GM12878 (cell line): ENCODE measurements at regions not wholly inside any gene's neighbourhood (a gene's known extent, or its start where the extent isn't known, plus 50 kb on each side); places are given as distances from the start of the nearest gene placed in this dataset.

Experiments used
- ATAC-seq: fragments of 200-7000 bp; cut with Tn5 transposase; 3 replicates; pipeline ENCODE4 v1.9.1; 2020; ENCODE audit warnings: mild to moderate bottlenecking, moderate library complexity
- BruUV-seq: library from RNA; stranded (reverse); fragments of 400-500 nt; replicated peaks from 2 replicates; lab custom pipeline; 2021; lab: Mats Ljungman, UMichigan
- CTCF ChIA-PET: fragments of 300-600 bp; sonication (Branson Sonifier 250); formaldehyde crosslinking; extraction: SDS; loops from one replicate; lab custom pipeline; 2021; ENCODE audit warnings: inconsistent platforms; lab: Yijun Ruan, JAX
- POLR2A ChIA-PET: fragments of 350-600 bp; formaldehyde crosslinking; extraction: SDS; loops from one replicate; lab custom pipeline; 2021; ENCODE audit warnings: inconsistent platforms; lab: Charles Lee
- RAD21 ChIA-PET: fragments of 300-600 bp; sonication (Branson Sonifier 250); formaldehyde crosslinking; loops from one replicate; lab custom pipeline; 2023; ENCODE audit warnings: antibody characterized with exemption; ENCODE audit not compliant: unreplicated experiment; lab: Charles Lee
- SMC1A ChIA-PET: fragments of 300-600 bp; sonication (Branson Sonifier 250); formaldehyde crosslinking; loops from one replicate; lab custom pipeline; 2023; ENCODE audit not compliant: unreplicated experiment, uncharacterized antibody; lab: Charles Lee
- DNase-seq: peaks from one replicate; pipeline ENCODE4 v3.0.0-alpha.2; 2011; ENCODE audit warnings: low read depth, low spot score
- FAIRE-seq: peaks from 3 replicates; lab custom pipeline; 2011; peaks lifted over from hg19 to GRCh38; lab: Jason Lieb, UNC
- H2AFZ ChIP-seq: 2 replicates; pipeline ENCODE4 v1.6.0; 2011; ENCODE audit warnings: low read depth, low read length, control low read depth; ENCODE audit not compliant: control insufficient read depth
- H3K27ac ChIP-seq: 2 replicates; pipeline ENCODE4 v1.5.1; 2011; ENCODE audit warnings: control low read depth; ENCODE audit not compliant: control insufficient read depth, insufficient read depth
- H3K27me3 ChIP-seq, 2 experiments: replicated peaks in 1 of 2; 2 replicates each; pipeline versions ENCODE4 v1.6.0 to v1.6.1; 2011; ENCODE audit warnings: low read length in 1 of 2; ENCODE audit not compliant: control insufficient read depth in 2 of 2, insufficient read depth in 2 of 2
- H3K36me3 ChIP-seq, 2 experiments: 2 replicates each; pipeline ENCODE4 v1.5.1; 2011; ENCODE audit warnings: low read length in 1 of 2; ENCODE audit not compliant: control insufficient read depth in 2 of 2, insufficient read depth in 2 of 2
- H3K4me1 ChIP-seq: 2 replicates; pipeline ENCODE4 v1.6.1; 2011; ENCODE audit warnings: mild to moderate bottlenecking, low read length, moderate library complexity, mixed read lengths; ENCODE audit not compliant: control insufficient read depth, insufficient read depth
- H3K4me2 ChIP-seq: 2 replicates; pipeline ENCODE4 v1.6.0; 2011; ENCODE audit warnings: control low read depth; ENCODE audit not compliant: control insufficient read depth, insufficient read depth
- H3K4me3 ChIP-seq: fragments of 200-600 bp; sonication (generic); 2 replicates; pipeline ENCODE4 v1.5.1; 2016
- H3K79me2 ChIP-seq: 2 replicates; pipeline ENCODE4 v1.6.0; 2011; ENCODE audit warnings: low read length; ENCODE audit not compliant: control insufficient read depth, insufficient read depth
- H3K9ac ChIP-seq: 2 replicates; pipeline ENCODE4 v1.8.0; 2011; ENCODE audit warnings: low read length, control low read depth, mixed read lengths; ENCODE audit not compliant: control insufficient read depth, insufficient read depth
- H3K9me3 ChIP-seq: replicated peaks from 3 replicates; pipeline ENCODE4 v1.5.1; 2011; ENCODE audit warnings: mild to moderate bottlenecking, low read length; ENCODE audit not compliant: control insufficient read depth, insufficient read depth
- H4K20me1 ChIP-seq: 2 replicates; pipeline ENCODE4 v1.6.0; 2011; ENCODE audit not compliant: control insufficient read depth, insufficient read depth
- IKZF1 ChIP-seq: fragments of 450-650 bp; conservative IDR thresholded peaks from 2 replicates; pipeline ENCODE4 v1.6.1; 2017; ENCODE audit warnings: antibody characterized with exemption, mild to moderate bottlenecking
- IKZF2 ChIP-seq, 2 experiments: fragments of 450-650 bp; IDR thresholded peaks; 2 replicates each; pipeline ENCODE4 v1.6.1; 2017; ENCODE audit warnings: mild to moderate bottlenecking in 2 of 2, moderate library complexity in 2 of 2
- NR2F1 ChIP-seq: fragments of 450-650 bp; conservative IDR thresholded peaks from 2 replicates; pipeline ENCODE4 v1.6.1; 2017; ENCODE audit warnings: mild to moderate bottlenecking
- REST ChIP-seq: IDR thresholded peaks from 2 replicates; pipeline ENCODE4 v1.6.1; 2012; ENCODE audit warnings: mild to moderate bottlenecking, low read depth, low read length
- SP1 ChIP-seq: IDR thresholded peaks from one replicate; pipeline ENCODE4 v1.6.1; 2011; ENCODE audit warnings: low read depth, low read length
- SPI1 ChIP-seq: IDR thresholded peaks from 2 replicates; pipeline ENCODE4 v1.6.1; 2011; ENCODE audit warnings: low read depth, mild to moderate bottlenecking, low read length, moderate library complexity, borderline replicate concordance; ENCODE audit not compliant: insufficient read depth
- USF1 ChIP-seq: IDR thresholded peaks from 2 replicates; pipeline ENCODE4 v1.6.1; 2011; ENCODE audit warnings: borderline replicate concordance, low read depth, mild to moderate bottlenecking, moderate library complexity, mixed read lengths, low read length; ENCODE audit not compliant: insufficient read depth; ENCODE audit errors: extremely low read length
- WGBS: methylation state at CpG from one replicate; pipeline ENCODE4 v1.1.6; 2016; ENCODE audit warnings: low lambda C conversion rate; ENCODE audit not compliant: insufficient replicate concordance, insufficient coverage; ENCODE audit errors: missing lambda C conversion rate; 5-methylcytosine and 5-hydroxymethylcytosine counted together
- in situ Hi-C: fragments of 300-500 bp; cut with MboI; formaldehyde crosslinking; loops from 9 replicates; pipeline ENCODE4 v1.14.3; 2018; ENCODE audit warnings: mixed read lengths
- intact Hi-C: fragments of 100-400 bp; cut with micrococcal nuclease; formaldehyde crosslinking; loops from one replicate; pipeline ENCODE4 v1.14.2; 2022; ENCODE audit not compliant: unreplicated experiment
- TF ChIP-seq, protein P1 (sequence below): fragments of 450-650 bp; IDR thresholded peaks from 2 replicates; pipeline ENCODE4 v1.6.1; 2017; ENCODE audit warnings: antibody characterized with exemption, mild to moderate bottlenecking, moderate library complexity
- TF ChIP-seq, protein P2 (sequence below): fragments of 150-350 bp; IDR thresholded peaks from 2 replicates; pipeline ENCODE4 v1.6.1; 2016; ENCODE audit warnings: low read depth, low read length

- TF ChIP-seq, protein P1, sequence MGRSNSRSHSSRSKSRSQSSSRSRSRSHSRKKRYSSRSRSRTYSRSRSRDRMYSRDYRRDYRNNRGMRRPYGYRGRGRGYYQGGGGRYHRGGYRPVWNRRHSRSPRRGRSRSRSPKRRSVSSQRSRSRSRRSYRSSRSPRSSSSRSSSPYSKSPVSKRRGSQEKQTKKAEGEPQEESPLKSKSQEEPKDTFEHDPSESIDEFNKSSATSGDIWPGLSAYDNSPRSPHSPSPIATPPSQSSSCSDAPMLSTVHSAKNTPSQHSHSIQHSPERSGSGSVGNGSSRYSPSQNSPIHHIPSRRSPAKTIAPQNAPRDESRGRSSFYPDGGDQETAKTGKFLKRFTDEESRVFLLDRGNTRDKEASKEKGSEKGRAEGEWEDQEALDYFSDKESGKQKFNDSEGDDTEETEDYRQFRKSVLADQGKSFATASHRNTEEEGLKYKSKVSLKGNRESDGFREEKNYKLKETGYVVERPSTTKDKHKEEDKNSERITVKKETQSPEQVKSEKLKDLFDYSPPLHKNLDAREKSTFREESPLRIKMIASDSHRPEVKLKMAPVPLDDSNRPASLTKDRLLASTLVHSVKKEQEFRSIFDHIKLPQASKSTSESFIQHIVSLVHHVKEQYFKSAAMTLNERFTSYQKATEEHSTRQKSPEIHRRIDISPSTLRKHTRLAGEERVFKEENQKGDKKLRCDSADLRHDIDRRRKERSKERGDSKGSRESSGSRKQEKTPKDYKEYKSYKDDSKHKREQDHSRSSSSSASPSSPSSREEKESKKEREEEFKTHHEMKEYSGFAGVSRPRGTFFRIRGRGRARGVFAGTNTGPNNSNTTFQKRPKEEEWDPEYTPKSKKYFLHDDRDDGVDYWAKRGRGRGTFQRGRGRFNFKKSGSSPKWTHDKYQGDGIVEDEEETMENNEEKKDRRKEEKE = no peak
- no peak for TF ChIP-seq SPI1
- TF ChIP-seq, protein P2, sequence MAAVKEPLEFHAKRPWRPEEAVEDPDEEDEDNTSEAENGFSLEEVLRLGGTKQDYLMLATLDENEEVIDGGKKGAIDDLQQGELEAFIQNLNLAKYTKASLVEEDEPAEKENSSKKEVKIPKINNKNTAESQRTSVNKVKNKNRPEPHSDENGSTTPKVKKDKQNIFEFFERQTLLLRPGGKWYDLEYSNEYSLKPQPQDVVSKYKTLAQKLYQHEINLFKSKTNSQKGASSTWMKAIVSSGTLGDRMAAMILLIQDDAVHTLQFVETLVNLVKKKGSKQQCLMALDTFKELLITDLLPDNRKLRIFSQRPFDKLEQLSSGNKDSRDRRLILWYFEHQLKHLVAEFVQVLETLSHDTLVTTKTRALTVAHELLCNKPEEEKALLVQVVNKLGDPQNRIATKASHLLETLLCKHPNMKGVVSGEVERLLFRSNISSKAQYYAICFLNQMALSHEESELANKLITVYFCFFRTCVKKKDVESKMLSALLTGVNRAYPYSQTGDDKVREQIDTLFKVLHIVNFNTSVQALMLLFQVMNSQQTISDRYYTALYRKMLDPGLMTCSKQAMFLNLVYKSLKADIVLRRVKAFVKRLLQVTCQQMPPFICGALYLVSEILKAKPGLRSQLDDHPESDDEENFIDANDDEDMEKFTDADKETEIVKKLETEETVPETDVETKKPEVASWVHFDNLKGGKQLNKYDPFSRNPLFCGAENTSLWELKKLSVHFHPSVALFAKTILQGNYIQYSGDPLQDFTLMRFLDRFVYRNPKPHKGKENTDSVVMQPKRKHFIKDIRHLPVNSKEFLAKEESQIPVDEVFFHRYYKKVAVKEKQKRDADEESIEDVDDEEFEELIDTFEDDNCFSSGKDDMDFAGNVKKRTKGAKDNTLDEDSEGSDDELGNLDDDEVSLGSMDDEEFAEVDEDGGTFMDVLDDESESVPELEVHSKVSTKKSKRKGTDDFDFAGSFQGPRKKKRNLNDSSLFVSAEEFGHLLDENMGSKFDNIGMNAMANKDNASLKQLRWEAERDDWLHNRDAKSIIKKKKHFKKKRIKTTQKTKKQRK = no peak
Observed at GRCh38 chr21:25500598-25500997, 106.7 kb downstream of the MRPL39 start (continued).

GRCh38 chr21:25496825-25497482 lies 110.3 kb downstream of the MRPL39 start:
- H3K4me3 ChIP-seq = 0 out of 2 replicates have a peak overlapping the region, but pooled peaks have one; percentile 4
- ChIA-PET CTCF (interaction anchor here (0.8 to 1.6 kb wide), 5 partner anchors 8 to 112 kb away, joined by 3 to 5 read pairs (median 4); no protein-coding TSS in a partner anchor), POLR2A (interaction anchor here (0.6 to 1.2 kb wide), 8 partner anchors 8 to 81 kb away, joined by 3 to 5 read pairs (median 3); no protein-coding TSS in a partner anchor), SMC1A (interaction anchor here (0.7 to 6.7 kb wide), 14 partner anchors 8 to 308 kb away, joined by 3 to 61 read pairs (median 5); no protein-coding TSS in a partner anchor), RAD21 (interaction anchor here (0.9 to 3.2 kb wide), 6 partner anchors 9 to 73 kb away, joined by 3 to 18 read pairs (median 4); no protein-coding TSS in a partner anchor)
- no TSS peak for BruUV-seq
- ATAC-seq (peak; percentile 45), FAIRE-seq (no peak), DNase-seq (no peak)
- peaks cover 43% of the 10 kb centered on the region for H3K4me1 ChIP-seq
- H3K9me3 ChIP-seq = peaks cover 33% of the 10 kb centered on the region
- H3K27ac ChIP-seq = peak overlapping the region; percentile 75
- no peak overlapping the region for H3K9ac ChIP-seq
- in situ Hi-C loops = no loop called here
- H3K4me2 ChIP-seq = peak overlapping the region; percentile 44
- H3K27me3 ChIP-seq = no peaks in the 10 kb centered on the region
- intact Hi-C loops = no loop called here
- 57% methylated on average over 2 of the region's 2 CpGs for WGBS
- H4K20me1 ChIP-seq = no peaks in the 10 kb centered on the region
- H3K36me3 ChIP-seq = peaks cover 0 to 6% of the 10 kb centered on the region in 2 experiments; a peak in 2 of 4 replicates
- H3K79me2 ChIP-seq = peaks cover 2% of the 10 kb centered on the region
- no peak overlapping the region for H2AFZ ChIP-seq
- TF ChIP-seq USF1 = no peak
- peak; percentile 35 to 50; a peak in 1 of 4 replicates for TF ChIP-seq IKZF2 (IDR thresholded peaks at IDR 0.05)
- TF ChIP-seq IKZF1 = peak; percentile 65; the same call in 1 of the 2 replicates
- peak; percentile 80; the same call in 1 of the 2 replicates for TF ChIP-seq NR2F1
- TF ChIP-seq REST = no peak
- no peak for TF ChIP-seq SP1
